Prostate gland (tissue), 2 donors: ENCODE measurements at regions not wholly inside any gene's neighbourhood (a gene's known extent, or its start where the extent isn't known, plus 50 kb on each side); places are given as distances from the start of the nearest gene placed in this dataset.

ENCODE experiments used
- DNase-seq: peaks from one replicate; pipeline ENCODE4 v3.0.0-alpha.2; 2019; ENCODE audit warnings: low spot score
- H3K27ac ChIP-seq, 2 donors: fragments of 200-600 bp; sonication (generic); 2 replicates each; pipeline ENCODE4 v1.5.1; 2017 to 2019
- H3K27me3 ChIP-seq: fragments of 200-600 bp; sonication (generic); replicated peaks from 2 replicates; pipeline ENCODE4 v1.5.1; 2019; ENCODE audit not compliant: insufficient read depth
- H3K36me3 ChIP-seq, 2 donors: fragments of 200-600 bp; sonication (generic); 1 replicate in 1 of 2; 2 replicates in 1 of 2; pipeline versions ENCODE4 v1.5.1 to v1.8.1; 2017 to 2019
- H3K4me1 ChIP-seq: fragments of 200-600 bp; sonication (generic); replicated peaks from 2 replicates; pipeline ENCODE4 v1.5.1; 2019
- H3K4me3 ChIP-seq, 2 donors: fragments of 200-600 bp; sonication (generic); 2 replicates each; pipeline ENCODE4 v1.5.1; 2017 to 2019
- H3K9me3 ChIP-seq: fragments of 200-600 bp; sonication (generic); 2 replicates; pipeline ENCODE4 v1.5.1; 2017
- CTCF ChIP-seq, 4 experiments: fragments of 200-600 bp in 2 of 4; fragments of 450-650 bp in 2 of 4; sonication (generic) in 2 of 4; IDR thresholded peaks; 1 replicate in 3 of 4; 2 replicates in 1 of 4; pipeline ENCODE4 v1.5.1; 2016 to 2019; ENCODE audit warnings: antibody characterized with exemption in 4 of 4, mild to moderate bottlenecking in 2 of 4, moderate library complexity in 2 of 4
- POLR2A ChIP-seq: fragments of 450-650 bp; IDR thresholded peaks from one replicate; pipeline ENCODE4 v1.6.1; 2016; ENCODE audit warnings: antibody characterized with exemption, mild to moderate bottlenecking
- POLR2AphosphoS5 ChIP-seq: sonication (generic); formaldehyde crosslinking; IDR thresholded peaks from one replicate; pipeline ENCODE4 v1.6.1; 2017; ENCODE audit warnings: antibody characterized with exemption
- WGBS: methylation state at CpG from one replicate; pipeline ENCODE4 v1.1.5; 2018; 5-methylcytosine and 5-hydroxymethylcytosine counted together
- intact Hi-C: fragments of 100-400 bp; cut with DNase I; formaldehyde crosslinking; loops from one replicate; pipeline ENCODE4 v1.14.2; 2022

GRCh38 chr9:135209852-135210251, 122.4 kb downstream of the OLFM1 start:
- intact Hi-C loops: no loop called here

GRCh38 chr9:135210676-135211523, 123.4 kb downstream of the OLFM1 start:
- Histone ChIP-seq H3K27ac (no peak overlapping the region), H3K36me3 (no peaks in the 10 kb centered on the region), H3K4me3 (no peak overlapping the region), H3K27me3 (no peaks in the 10 kb centered on the region), H3K4me1 (no peaks in the 10 kb centered on the region), H3K9me3 (no peaks in the 10 kb centered on the region)
- TF ChIP-seq POLR2AphosphoS5: no peak
- no peak for TF ChIP-seq CTCF (IDR thresholded peaks at IDR 0.05)
- TF ChIP-seq POLR2A: no peak
- intact Hi-C loops: no loop called here
- no peak for DNase-seq
- 86% methylated on average over 5 of the region's 7 CpGs for WGBS

More at GRCh38 chr9:135209852-135210251, 122.4 kb downstream of the OLFM1 start:
- Histone ChIP-seq H3K27ac (no peak overlapping the region), H3K36me3 (no peaks in the 10 kb centered on the region), H3K4me3 (no peak overlapping the region), H3K9me3 (no peaks in the 10 kb centered on the region), H3K4me1 (no peaks in the 10 kb centered on the region), H3K27me3 (no peaks in the 10 kb centered on the region)
- WGBS: 81% methylated on average over 2 of the region's 2 CpGs
- no peak for DNase-seq
- TF ChIP-seq CTCF (IDR thresholded peaks at IDR 0.05) (no peak), POLR2AphosphoS5 (no peak), POLR2A (no peak)

GRCh38 chr9:135211524-135211890, 124.0 kb downstream of the OLFM1 start:
- 73% methylated on average over 3 of the region's 3 CpGs for WGBS

DNA sequence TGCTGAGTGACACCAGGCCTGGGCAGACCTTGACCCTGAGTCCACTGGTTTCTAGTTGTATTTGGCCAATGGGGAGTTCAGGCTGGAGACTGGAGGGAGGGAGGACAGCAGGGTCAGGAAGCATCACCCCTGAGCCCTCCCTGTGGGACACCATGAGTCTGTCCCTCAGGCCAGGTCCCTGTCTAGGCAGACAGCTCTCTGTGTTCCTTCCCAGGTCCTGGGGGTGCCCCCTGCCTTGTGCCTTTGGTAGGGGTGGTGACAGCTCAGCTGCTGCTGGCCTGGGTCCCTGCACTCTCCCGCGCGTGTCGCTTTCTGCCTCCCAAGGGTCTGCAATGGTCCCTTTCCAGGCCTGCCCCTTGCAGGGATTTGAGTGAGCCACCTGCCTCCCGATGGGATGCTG, 125.5 kb downstream of the OLFM1 start:
- 95% methylated on average over 5 of the region's 5 CpGs for WGBS
- Histone ChIP-seq H3K4me3 (no peak overlapping the region), H3K27ac (no peak overlapping the region), H3K9me3 (no peaks in the 10 kb centered on the region), H3K27me3 (peaks cover 4% of the 10 kb centered on the region), H3K4me1 (no peaks in the 10 kb centered on the region), H3K36me3 (no peaks in the 10 kb centered on the region)
- TF ChIP-seq POLR2A (no peak), POLR2AphosphoS5 (no peak), CTCF (IDR thresholded peaks at IDR 0.05) (no peak)
- DNase-seq: no peak
- intact Hi-C loops: no loop called here

More at GRCh38 chr9:135211524-135211890, 124.0 kb downstream of the OLFM1 start:
- no peaks in the 10 kb centered on the region for H3K4me1 ChIP-seq
- no peak overlapping the region for H3K27ac ChIP-seq
- no peak overlapping the region for H3K4me3 ChIP-seq
- H3K9me3 ChIP-seq: no peaks in the 10 kb centered on the region
- H3K36me3 ChIP-seq: no peaks in the 10 kb centered on the region
- TF ChIP-seq POLR2AphosphoS5 (no peak), POLR2A (no peak), CTCF (IDR thresholded peaks at IDR 0.05) (no peak)
- no peaks in the 10 kb centered on the region for H3K27me3 ChIP-seq
- no peak for DNase-seq
- intact Hi-C loops: no loop called here

DNA sequence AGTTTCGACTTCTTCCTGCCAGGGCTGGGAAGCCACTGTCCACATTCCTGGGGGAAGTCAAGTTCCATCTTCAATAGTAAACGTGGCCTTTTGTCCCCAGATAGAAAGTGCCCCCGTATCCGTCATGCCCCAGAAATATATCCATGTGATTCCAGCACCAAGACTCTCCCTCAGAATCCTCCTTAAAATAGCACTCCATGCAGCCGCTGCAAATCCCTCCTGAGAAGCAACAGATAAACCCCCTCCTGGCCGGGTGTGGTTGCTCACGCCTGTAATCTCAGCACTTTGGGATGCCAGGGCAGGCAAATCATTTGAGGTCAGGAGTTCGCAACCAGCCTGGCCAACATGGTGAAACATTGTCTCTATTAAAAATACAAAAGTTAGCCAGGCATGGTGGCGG, 126.1 kb downstream of the OLFM1 start:
- DNase-seq: no peak
- 89% methylated on average over 9 of the region's 9 CpGs for WGBS
- Histone ChIP-seq H3K27ac (no peak overlapping the region), H3K36me3 (no peaks in the 10 kb centered on the region), H3K4me3 (no peak overlapping the region), H3K4me1 (no peaks in the 10 kb centered on the region), H3K9me3 (no peaks in the 10 kb centered on the region), H3K27me3 (peaks cover 6% of the 10 kb centered on the region)
- intact Hi-C loops: no loop called here
- TF ChIP-seq POLR2AphosphoS5 (no peak), CTCF (IDR thresholded peaks at IDR 0.05) (no peak), POLR2A (no peak)
